ENCODE measurements at regions not wholly inside any gene's neighbourhood (a gene's known extent, or its start where the extent isn't known, plus 50 kb on each side); places are given as distances from the start of the nearest gene placed in this dataset.

GRCh38 chr6:6711031-6711785, 122.7 kb downstream of the LY86 start:
- no peak for DNase-seq
- Histone ChIP-seq H3K27ac (peak overlapping the region; percentile 89 to 94 (median 92)), H3K9me3 (no peaks in the 10 kb centered on the region), H3K4me1 (peaks cover 26 to 59% (median 37%) of the 10 kb centered on the region in 3 donors), H3K27me3 (no peaks in the 10 kb centered on the region), H3K4me3 (no peak overlapping the region), H3K36me3 (no peaks in the 10 kb centered on the region)
- no peak for TF ChIP-seq POLR2A (IDR thresholded peaks at IDR 0.05)
- no peak for TF ChIP-seq CTCF (IDR thresholded peaks at IDR 0.05)
- 79 to 80% methylated on average over 7 of the region's 7 CpGs for WGBS, 2 donors
- intact Hi-C loops (cut with DNase I): no loop called here

- no peak for DNase-seq
- Histone ChIP-seq H3K27ac (peak overlapping the region; percentile 89 to 94 (median 92)), H3K36me3 (no peaks in the 10 kb centered on the region), H3K9me3 (no peaks in the 10 kb centered on the region), H3K4me1 (peaks cover 26 to 58% (median 36%) of the 10 kb centered on the region in 3 donors), H3K4me3 (no peak overlapping the region), H3K27me3 (no peaks in the 10 kb centered on the region)
- 42 to 65% methylated on average over 5 to 7 of the region's 7 CpGs for WGBS, 2 donors
- intact Hi-C loops (cut with DNase I): no loop called here
- TF ChIP-seq CTCF (IDR thresholded peaks at IDR 0.05) (no peak), POLR2A (IDR thresholded peaks at IDR 0.05) (no peak)
Observed at GRCh38 chr6:6711832-6712448, 123.4 kb downstream of the LY86 start.

GRCh38 chr6:6712449-6713403, 124.2 kb downstream of the LY86 start:
- intact Hi-C loops (cut with DNase I): no loop called here
- DNase-seq: no peak
- no peaks in the 10 kb centered on the region for H3K36me3 ChIP-seq

GRCh38 chr6:6713657-6714056, 125.1 kb downstream of the LY86 start:
- WGBS, 2 donors: 34 to 37% methylated on average over 8 to 9 of the region's 9 CpGs
- H3K27ac ChIP-seq: peak overlapping the region; percentile 89 to 94 (median 92)
- DNase-seq: no peak
- no peak for TF ChIP-seq POLR2A (IDR thresholded peaks at IDR 0.05)
- H3K4me3 ChIP-seq: no peak overlapping the region
- H3K27me3 ChIP-seq: no peaks in the 10 kb centered on the region
- intact Hi-C loops (cut with DNase I): no loop called here
- peaks cover 31 to 64% (median 44%) of the 10 kb centered on the region in 3 donors for H3K4me1 ChIP-seq
- H3K9me3 ChIP-seq: no peaks in the 10 kb centered on the region
- no peaks in the 10 kb centered on the region for H3K36me3 ChIP-seq

More at GRCh38 chr6:6712449-6713403, 124.2 kb downstream of the LY86 start:
- Histone ChIP-seq H3K9me3 (no peaks in the 10 kb centered on the region), H3K4me1 (peaks cover 26 to 58% (median 36%) of the 10 kb centered on the region in 3 donors), H3K27me3 (no peaks in the 10 kb centered on the region), H3K27ac (peak overlapping the region; percentile 89 to 94 (median 92)), H3K4me3 (peak overlapping the region in 1 of 4 donors; percentile 40)
- TF ChIP-seq POLR2A (IDR thresholded peaks at IDR 0.05) (peak in 1 of 4 donors; percentile 24), CTCF (IDR thresholded peaks at IDR 0.05) (peak in 2 of 6 experiments; percentile 9 to 12)
- WGBS, 2 donors: 23 to 24% methylated on average over 17 to 18 of the region's 25 CpGs

- no peaks in the 10 kb centered on the region for H3K36me3 ChIP-seq
- H3K4me1 ChIP-seq: peaks cover 31 to 71% (median 47%) of the 10 kb centered on the region in 3 donors
- H3K4me3 ChIP-seq: no peak overlapping the region
- intact Hi-C loops (cut with DNase I): no loop called here
- 72 to 77% methylated on average over 8 to 9 of the region's 12 CpGs for WGBS, 2 donors
- DNase-seq: no peak
- no peak for TF ChIP-seq CTCF (IDR thresholded peaks at IDR 0.05)
- no peak for TF ChIP-seq POLR2A (IDR thresholded peaks at IDR 0.05)
- no peaks in the 10 kb centered on the region for H3K27me3 ChIP-seq
- no peaks in the 10 kb centered on the region for H3K9me3 ChIP-seq
- H3K27ac ChIP-seq: peak overlapping the region; percentile 89 to 94 (median 92)
Observed at GRCh38 chr6:6714118-6714897, 125.8 kb downstream of the LY86 start.

All from esophagus squamous epithelium (tissue), 5 donors.